NCI-H128 (cell line): ENCODE measurements at regions not wholly inside any gene's neighbourhood (a gene's known extent, or its start where the extent isn't known, plus 50 kb on each side); places are given as distances from the start of the nearest gene placed in this dataset.

Experiments
- DNase-seq: peaks from one replicate; lab custom pipeline; 2025; ENCODE audit not compliant: unreplicated experiment; lab: John Stamatoyannopoulos, UW

GRCh38 chr1:104932030-104932915 is 1182.6 kb downstream of the AMY1C start:
- no peak for DNase-seq

DNA sequence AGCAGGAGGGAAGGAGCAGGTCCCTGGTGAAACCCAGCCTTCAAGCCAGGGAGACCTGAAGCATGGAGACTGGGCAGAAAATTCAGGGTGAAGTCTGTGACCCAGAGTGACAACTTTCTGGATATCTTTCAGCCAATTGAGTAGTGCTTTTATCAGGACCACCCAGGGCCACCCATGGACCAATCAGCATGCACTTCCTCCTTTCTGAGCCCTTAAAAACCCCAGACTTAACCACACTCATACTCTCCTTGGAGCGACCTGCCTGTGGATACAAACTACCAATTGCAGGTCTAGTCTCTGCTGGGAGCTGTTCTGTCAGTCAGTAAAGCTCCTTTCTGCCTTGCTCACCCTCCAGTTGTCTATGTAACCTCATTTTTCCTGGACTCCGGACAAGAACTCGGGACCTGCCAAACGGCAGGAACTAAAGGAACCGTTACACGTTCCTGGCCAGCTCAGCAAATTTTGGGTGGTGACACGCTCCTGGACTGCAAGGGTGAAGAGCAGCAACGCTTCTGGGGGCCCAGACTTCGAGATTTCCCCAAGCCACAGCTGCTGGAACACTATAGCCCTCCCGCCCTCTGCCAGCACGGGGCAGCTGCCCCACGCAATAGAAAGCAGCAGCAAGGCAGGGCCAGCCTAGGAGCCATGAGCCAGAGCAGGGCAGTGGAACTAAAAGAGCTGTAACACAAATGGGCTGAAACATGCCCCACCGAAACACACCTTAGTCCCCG is 1183.4 kb downstream of the AMY1C start:
- DNase-seq, result no peak

DNA sequence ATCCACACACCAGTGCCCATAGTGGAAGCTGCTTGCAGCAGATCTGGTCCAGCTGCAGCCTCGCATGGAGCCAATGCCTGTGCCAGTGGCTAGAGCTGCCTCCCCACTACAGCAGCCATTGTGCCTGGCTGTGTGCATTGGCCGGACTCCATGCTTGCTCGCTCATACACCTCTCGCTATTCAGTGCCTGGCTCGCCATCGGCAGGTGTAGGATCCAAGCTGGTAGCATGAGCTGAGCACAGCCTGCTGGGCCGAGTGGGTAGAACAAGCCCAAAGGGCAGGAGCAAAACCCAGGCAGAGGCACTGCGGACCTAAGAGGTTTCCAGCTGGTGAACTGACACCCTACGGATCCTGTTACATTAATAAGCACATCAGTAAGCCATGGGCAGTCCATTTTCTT is 1184.1 kb downstream of the AMY1C start:
- DNase-seq, result no peak

- no peak for DNase-seq
These were observed 1195.7 kb downstream of the AMY1C start for GRCh38 chr1:104945406-104945805.

DNA sequence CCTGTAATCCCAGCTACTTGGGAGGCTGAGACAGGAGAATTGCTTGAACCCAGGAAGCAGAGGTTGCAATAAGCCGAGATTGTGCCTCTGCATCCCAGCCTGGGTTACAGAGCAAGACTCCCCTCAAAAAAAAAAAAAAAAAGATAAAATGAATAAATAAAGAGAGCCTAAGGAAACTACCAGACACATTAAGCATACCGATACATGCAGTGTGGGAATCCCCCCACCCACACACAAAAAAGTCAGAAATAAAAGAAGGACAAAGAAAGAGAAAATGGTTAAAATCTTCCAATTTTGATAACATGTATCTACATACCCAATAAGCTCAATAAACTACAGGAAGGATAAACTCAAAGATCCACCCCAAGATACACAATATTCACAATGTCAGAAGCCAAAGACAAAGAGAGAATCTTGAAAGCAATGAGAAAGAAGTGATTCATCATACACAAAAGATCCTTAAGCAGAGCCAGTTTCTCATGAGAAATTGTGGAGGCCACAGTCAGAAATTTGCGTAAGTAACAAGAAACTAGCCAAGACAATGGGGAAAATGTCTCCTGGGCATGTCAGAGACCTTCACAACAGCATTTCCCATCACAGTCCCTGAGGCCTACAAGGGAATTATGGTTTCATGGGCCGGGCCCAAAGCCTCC is 1197.0 kb downstream of the AMY1C start:
- no peak for DNase-seq

DNA sequence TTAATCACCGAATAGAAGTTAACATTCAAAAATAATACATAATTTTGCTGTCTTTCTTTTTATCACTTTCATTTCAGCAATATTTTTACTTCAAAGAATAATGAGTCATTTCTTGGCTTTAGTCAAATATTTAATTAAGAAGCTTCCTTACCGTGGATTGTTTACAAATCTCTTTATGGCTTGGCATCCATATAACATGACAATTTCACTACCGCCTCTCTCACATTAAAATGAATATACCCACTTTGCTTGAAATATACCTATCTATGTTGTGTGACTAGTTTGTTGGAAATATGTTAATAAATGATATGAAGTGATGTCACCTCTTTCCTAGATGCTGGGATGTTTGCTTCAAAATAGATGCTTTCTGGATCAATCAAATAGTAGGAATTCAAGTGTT is 1203.9 kb downstream of the AMY1C start:
- no peak for DNase-seq

- no peak for DNase-seq
These were observed 1223.8 kb downstream of the AMY1C start for GRCh38 chr1:104973516-104973915.

GRCh38 chr1:104979651-104980050 is 1230.0 kb downstream of the AMY1C start:
- DNase-seq, result no peak

GRCh38 chr1:104987210-104987609 is 1237.5 kb downstream of the AMY1C start:
- no peak for DNase-seq

DNA sequence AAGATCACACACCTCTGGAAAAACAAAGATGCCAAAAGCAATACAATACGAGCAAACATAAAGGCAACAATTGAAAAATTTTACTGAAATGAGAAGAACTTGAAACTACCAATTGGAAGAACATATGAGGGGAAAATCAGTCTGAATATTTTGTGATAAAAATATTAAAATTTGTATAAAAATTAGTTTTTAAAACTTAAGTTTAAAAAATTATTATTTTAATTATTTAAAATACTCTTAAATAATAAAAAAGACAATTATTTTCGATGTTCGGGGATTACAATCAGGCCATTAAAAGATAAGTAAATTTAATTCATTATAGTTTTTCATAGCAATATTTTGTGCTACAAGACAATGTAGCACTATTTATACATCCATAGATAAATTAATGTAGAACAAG is 1239.3 kb downstream of the AMY1C start:
- no peak for DNase-seq

GRCh38 chr1:104991702-104992101 is 1242.0 kb downstream of the AMY1C start:
- DNase-seq, result peak; percentile 56

DNA sequence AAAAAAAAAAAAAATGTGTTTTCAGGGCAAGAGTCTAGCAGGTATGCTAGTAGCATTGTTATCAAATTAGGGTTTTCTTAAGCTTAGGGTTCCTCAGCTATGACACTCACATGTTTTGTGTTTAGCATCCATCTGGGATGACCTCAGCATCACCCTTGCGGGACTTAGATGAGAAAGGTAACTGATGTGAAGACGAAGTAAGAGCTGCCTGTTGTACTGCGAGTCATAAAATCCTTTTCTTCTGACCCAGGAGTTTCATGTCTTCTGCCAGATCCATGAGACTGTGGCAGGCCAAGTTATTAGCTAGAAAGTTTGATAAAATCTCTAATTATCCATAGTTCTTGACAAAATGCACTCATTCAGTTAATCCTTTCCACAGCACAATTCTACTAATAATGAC is 1251.1 kb downstream of the AMY1C start:
- DNase-seq, result no peak

DNA sequence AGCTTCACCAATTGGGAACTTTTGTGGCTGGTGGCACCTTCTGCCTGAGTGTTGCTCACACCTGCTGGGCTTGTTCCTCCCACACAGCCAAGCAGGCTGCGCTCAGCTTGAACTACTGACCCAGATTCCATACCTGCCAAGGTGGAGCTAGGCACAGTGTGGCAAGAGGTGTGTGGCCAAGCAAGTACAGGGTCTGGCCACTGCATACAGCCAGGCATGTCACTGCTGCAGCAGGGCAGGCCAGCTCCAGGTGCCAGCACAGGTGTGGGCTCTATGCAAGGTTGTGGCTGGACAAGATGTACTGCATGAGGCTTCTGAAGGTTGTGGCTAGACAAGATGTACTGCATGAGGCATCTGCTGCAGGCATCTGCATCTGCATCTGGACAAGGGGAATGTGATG is 1254.8 kb downstream of the AMY1C start:
- no peak for DNase-seq

- no peak for DNase-seq
These were observed 1256.0 kb downstream of the AMY1C start for GRCh38 chr1:105005594-105006195.

- DNase-seq, result no peak
These were observed 1267.9 kb downstream of the AMY1C start for GRCh38 chr1:105017587-105017986.

DNA sequence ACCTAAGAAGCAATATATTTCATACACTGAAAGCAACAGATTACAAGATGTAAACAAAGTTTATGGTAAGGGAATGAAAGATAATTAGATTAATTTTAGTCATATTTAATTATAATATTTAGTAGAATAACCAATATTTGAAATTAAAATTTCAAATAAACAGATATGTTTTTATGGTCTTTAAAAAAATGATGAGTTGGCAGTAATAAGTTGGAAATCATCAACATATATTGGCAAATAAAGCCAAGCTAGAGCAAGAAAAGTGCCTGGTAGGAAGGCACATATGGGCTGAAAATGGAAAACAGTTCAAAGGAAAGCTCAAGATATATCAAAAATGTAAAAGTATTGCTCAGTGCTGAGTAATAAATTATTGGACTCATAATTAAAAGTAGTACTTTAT is 1274.0 kb downstream of the AMY1C start:
- no peak for DNase-seq

GRCh38 chr1:105027838-105028471 is 1278.3 kb downstream of the AMY1C start:
- no peak for DNase-seq

GRCh38 chr1:105072446-105072845 is 1322.7 kb downstream of the AMY1C start:
- no peak for DNase-seq

- DNase-seq, result no peak
These were observed 1323.2 kb downstream of the AMY1C start for GRCh38 chr1:105072850-105073249.

DNA sequence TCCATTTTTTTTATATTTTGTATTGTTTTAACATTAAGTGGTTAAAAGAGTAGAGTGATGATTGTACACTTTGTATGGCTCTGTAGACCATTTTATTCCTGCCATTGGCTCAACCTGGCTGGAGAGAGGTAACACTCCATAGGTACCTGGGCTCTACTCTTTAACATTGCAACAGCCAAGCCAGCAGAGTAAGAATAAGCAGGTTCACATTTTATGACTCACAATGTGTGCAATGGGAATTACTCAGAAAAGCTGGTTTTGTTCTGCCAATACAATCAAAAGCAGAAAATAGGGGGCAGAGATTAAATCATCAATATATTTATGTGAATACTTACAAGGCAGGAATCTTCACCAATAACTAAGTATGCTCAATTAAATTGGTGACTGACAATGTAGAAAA is 1324.0 kb downstream of the AMY1C start:
- DNase-seq, result no peak

DNA sequence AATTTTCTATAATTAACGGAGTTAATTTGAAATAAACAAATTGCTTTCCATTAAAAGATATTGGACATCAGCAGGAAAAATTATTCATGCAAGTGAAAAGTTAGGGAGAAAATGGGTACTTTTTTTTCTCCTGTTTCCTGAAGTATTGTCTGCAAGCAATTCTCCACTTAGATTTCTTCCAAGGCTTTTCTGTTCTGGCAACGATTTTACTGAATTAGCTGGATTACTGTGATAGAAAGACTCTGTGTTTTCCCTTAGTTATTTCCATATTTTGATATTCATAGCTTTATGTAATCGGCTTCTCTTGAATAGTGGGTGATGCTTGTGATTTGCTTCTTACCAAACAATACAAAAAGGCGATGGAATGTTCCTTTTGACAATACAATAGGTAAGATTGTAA is 1333.9 kb downstream of the AMY1C start:
- no peak for DNase-seq
